SU-DHL-6 (cell line): ENCODE measurements at regions not wholly inside any gene's neighbourhood (a gene's known extent, or its start where the extent isn't known, plus 50 kb on each side); places are given as distances from the start of the nearest gene placed in this dataset.

Source experiments
- H2AFZ ChIP-seq: fragments of 200-600 bp; sonication (generic); 2 replicates; pipeline ENCODE4 v1.6.1; 2014; ENCODE audit warnings: low read depth, mild to moderate bottlenecking, moderate library complexity, mixed read lengths, antibody characterized with exemption, low read length; ENCODE audit not compliant: severe bottlenecking
- H3F3A ChIP-seq: fragments of 200-600 bp; shearing (Covaris generic); 2 replicates; pipeline ENCODE4 v1.6.0; 2016; ENCODE audit warnings: antibody characterized with exemption, mild to moderate bottlenecking; ENCODE audit not compliant: insufficient read depth
- H3K27ac ChIP-seq: fragments of 200-600 bp; sonication (generic); 2 replicates; pipeline ENCODE4 v1.5.1; 2016; ENCODE audit warnings: low read depth, mild to moderate bottlenecking, low read length, moderate library complexity, mixed read lengths
- H3K27me3 ChIP-seq: fragments of 200-600 bp; sonication (generic), shearing (Covaris generic); 2 replicates; pipeline ENCODE4 v1.6.0; 2014; ENCODE audit warnings: mild to moderate bottlenecking, low read length
- H3K36me3 ChIP-seq: fragments of 200-600 bp; sonication (generic); 2 replicates; pipeline ENCODE4 v1.6.1; 2014; ENCODE audit warnings: mild to moderate bottlenecking, low read length, mixed read lengths
- H3K4me2 ChIP-seq: fragments of 300-600, 200-600 bp; shearing (Covaris generic), sonication (generic); 2 replicates; pipeline ENCODE4 v1.6.0; 2014; ENCODE audit warnings: low read length, low read depth, mild to moderate bottlenecking; ENCODE audit not compliant: poor library complexity, severe bottlenecking
- H3K4me3 ChIP-seq: fragments of 200-600 bp; sonication (generic); 2 replicates; pipeline ENCODE4 v1.5.1; 2014; ENCODE audit warnings: antibody characterized with exemption, low read length, mild to moderate bottlenecking, mixed read lengths; ENCODE audit not compliant: insufficient read depth, poor library complexity, severe bottlenecking
- H3K79me2 ChIP-seq: fragments of 200-600 bp; sonication (generic); 2 replicates; pipeline ENCODE4 v1.6.1; 2014; ENCODE audit warnings: mild to moderate bottlenecking, low read length, moderate library complexity; ENCODE audit not compliant: insufficient read depth
- H3K9ac ChIP-seq: fragments of 200-600 bp; sonication (generic); 2 replicates; pipeline ENCODE4 v1.7.0; 2014; ENCODE audit warnings: mild to moderate bottlenecking, low read length
- H3K9me2 ChIP-seq: fragments of 200-600 bp; sonication (generic); replicated peaks from 2 replicates; pipeline ENCODE4 v1.6.1; 2014; ENCODE audit warnings: low read length; ENCODE audit not compliant: insufficient read depth
- H3K9me3 ChIP-seq: fragments of 200-600 bp; sonication (generic); 2 replicates; pipeline ENCODE4 v1.6.1; 2014; ENCODE audit warnings: low read length, mixed read lengths; ENCODE audit not compliant: insufficient read depth
- H4K20me1 ChIP-seq: fragments of 200-600 bp; sonication (generic); 2 replicates; pipeline ENCODE4 v1.6.1; 2014; ENCODE audit warnings: low read depth, mild to moderate bottlenecking, antibody characterized with exemption, low read length, moderate library complexity, mixed read lengths
- EZH2phosphoT487 ChIP-seq: fragments of 200-600 bp; sonication (generic), shearing (Covaris generic); conservative IDR thresholded peaks from 2 replicates; pipeline ENCODE4 v1.6.1; 2018; ENCODE audit warnings: mild to moderate bottlenecking, antibody characterized with exemption, low read length, moderate library complexity, mixed read lengths
- TF ChIP-seq, protein P1 (sequence below): fragments of 200-600 bp; sonication (generic); IDR thresholded peaks from one replicate; pipeline ENCODE4 v1.5.1; 2017; ENCODE audit warnings: antibody characterized with exemption, mild to moderate bottlenecking, low read length, moderate library complexity; ENCODE audit not compliant: insufficient read depth, poor library complexity, severe bottlenecking

DNA sequence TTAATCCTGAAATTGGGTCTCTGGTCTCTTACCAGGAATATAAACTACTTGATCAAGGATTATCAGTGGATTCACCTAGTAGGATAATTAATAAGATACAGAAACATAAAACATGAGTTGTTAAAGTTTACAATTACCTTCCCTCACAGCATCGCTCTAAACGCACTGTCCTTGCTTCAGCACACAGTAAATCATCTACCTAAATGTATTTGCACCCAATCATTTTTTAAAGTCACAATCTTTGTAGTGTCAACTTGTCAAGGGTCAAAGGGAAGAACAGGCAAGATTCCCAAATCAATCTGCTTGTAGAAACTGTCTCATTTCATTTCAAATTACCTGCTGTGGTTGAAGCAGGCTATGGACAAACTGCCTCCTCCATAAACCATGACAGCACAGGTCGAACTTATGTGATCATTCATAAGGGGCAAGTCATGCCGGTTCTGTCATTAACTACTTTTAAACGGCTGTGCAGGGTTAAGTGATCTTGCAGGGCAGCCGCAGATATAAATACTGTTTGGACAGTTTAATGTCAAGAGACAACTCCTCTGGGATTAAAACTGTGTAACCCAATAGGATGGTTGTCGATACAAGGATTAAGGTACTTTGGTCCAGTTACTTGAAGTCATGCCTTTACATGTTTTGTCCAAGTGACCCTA, 93.6 kb downstream of the ZNF281 start:
- Histone ChIP-seq H2AFZ (no peak overlapping the region), H3K27ac (no peak overlapping the region), H3K9me3 (no peaks in the 10 kb centered on the region), H4K20me1 (no peaks in the 10 kb centered on the region), H3F3A (no peaks in the 10 kb centered on the region), H3K9me2 (no peaks in the 10 kb centered on the region), H3K4me3 (no peak overlapping the region), H3K27me3 (no peaks in the 10 kb centered on the region), H3K9ac (no peak overlapping the region), H3K36me3 (no peaks in the 10 kb centered on the region), H3K4me2 (no peak overlapping the region), H3K79me2 (no peaks in the 10 kb centered on the region)
- no peak for TF ChIP-seq EZH2phosphoT487
- TF ChIP-seq, protein P1, sequence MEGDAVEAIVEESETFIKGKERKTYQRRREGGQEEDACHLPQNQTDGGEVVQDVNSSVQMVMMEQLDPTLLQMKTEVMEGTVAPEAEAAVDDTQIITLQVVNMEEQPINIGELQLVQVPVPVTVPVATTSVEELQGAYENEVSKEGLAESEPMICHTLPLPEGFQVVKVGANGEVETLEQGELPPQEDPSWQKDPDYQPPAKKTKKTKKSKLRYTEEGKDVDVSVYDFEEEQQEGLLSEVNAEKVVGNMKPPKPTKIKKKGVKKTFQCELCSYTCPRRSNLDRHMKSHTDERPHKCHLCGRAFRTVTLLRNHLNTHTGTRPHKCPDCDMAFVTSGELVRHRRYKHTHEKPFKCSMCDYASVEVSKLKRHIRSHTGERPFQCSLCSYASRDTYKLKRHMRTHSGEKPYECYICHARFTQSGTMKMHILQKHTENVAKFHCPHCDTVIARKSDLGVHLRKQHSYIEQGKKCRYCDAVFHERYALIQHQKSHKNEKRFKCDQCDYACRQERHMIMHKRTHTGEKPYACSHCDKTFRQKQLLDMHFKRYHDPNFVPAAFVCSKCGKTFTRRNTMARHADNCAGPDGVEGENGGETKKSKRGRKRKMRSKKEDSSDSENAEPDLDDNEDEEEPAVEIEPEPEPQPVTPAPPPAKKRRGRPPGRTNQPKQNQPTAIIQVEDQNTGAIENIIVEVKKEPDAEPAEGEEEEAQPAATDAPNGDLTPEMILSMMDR, result no peak

DNA sequence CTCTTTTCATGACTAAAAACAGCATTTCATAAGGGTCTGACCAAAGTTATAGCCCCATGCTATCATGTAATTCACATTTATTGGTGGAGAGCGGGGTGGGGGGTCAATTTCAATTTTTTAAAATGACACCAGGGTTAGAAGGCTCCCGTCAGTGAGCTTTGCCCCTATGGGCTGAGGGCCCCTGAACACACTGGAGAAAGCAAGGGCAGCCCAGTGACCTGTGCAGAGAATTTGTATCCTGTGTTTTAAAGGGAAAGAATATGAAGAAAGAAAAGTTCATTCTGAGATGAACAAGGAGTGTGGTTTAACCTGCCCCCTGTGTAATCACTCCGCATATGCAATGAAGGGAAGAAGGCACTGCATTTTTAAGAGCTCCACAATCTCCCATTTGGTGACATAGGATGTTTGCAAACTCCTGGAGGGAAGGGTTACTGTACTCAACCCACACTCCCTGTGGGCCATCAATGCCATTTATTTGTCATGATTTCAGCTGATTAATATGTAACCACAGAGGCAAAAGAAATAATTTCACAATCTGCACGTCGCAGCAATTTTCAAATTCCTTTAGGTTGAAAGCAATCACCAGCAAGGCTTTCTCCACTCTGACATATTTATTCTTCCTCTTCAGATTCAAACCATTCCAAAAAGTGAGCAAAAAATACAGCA, 95.6 kb downstream of the ZNF281 start:
- H3K9me3 ChIP-seq, result no peaks in the 10 kb centered on the region
- H3F3A ChIP-seq, result no peaks in the 10 kb centered on the region
- no peaks in the 10 kb centered on the region for H3K27me3 ChIP-seq
- no peak overlapping the region for H3K9ac ChIP-seq
- H3K4me2 ChIP-seq, result no peak overlapping the region
- H3K79me2 ChIP-seq, result no peaks in the 10 kb centered on the region
- H3K9me2 ChIP-seq, result no peaks in the 10 kb centered on the region
- no peak overlapping the region for H2AFZ ChIP-seq
- H3K27ac ChIP-seq, result no peak overlapping the region
- TF ChIP-seq EZH2phosphoT487, result no peak
- TF ChIP-seq, protein P1, result no peak
- H3K36me3 ChIP-seq, result no peaks in the 10 kb centered on the region
- no peak overlapping the region for H3K4me3 ChIP-seq
- no peaks in the 10 kb centered on the region for H4K20me1 ChIP-seq

DNA sequence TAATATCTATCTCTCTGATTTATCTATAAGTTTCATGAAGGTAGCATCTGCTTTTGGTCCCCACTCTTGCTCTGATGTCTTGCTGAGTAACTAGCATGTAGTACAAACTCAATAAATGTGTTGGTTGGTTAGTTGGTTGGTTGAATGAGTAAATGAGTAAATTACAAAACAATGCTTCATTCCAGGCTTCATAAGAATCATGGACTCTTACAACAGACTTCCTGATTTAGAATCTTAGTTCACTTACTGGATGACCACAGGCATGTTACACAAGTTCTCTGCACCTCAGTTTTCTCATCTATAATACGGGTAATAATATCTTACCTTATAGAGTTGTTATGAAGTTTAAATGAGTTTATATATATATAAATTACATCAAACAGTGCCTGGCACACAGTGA, 98.6 kb downstream of the ZNF281 start:
- Histone ChIP-seq H3K27me3 (no peaks in the 10 kb centered on the region), H3F3A (0 out of 2 replicates have a peak, but pooled peaks cover 3% of the 10 kb centered on the region), H2AFZ (no peak overlapping the region), H4K20me1 (no peaks in the 10 kb centered on the region), H3K36me3 (no peaks in the 10 kb centered on the region), H3K79me2 (no peaks in the 10 kb centered on the region), H3K27ac (no peak overlapping the region), H3K4me3 (no peak overlapping the region), H3K9me2 (no peaks in the 10 kb centered on the region), H3K9ac (no peak overlapping the region), H3K4me2 (no peak overlapping the region), H3K9me3 (no peaks in the 10 kb centered on the region)
- no peak for TF ChIP-seq EZH2phosphoT487
- TF ChIP-seq, protein P1, result no peak
